ENCODE measurements at regions not wholly inside any gene's neighbourhood (a gene's known extent, or its start where the extent isn't known, plus 50 kb on each side); places are given as distances from the start of the nearest gene placed in this dataset.
A peak's percentile ranks its signal among the peaks of the same experiment; 100 is the strongest.
"Not testable (repeated sequence)": the region's sequence is repeated elsewhere in the genome, so short reads cannot be mapped to it uniquely, and the experiment has no call there.

DNA sequence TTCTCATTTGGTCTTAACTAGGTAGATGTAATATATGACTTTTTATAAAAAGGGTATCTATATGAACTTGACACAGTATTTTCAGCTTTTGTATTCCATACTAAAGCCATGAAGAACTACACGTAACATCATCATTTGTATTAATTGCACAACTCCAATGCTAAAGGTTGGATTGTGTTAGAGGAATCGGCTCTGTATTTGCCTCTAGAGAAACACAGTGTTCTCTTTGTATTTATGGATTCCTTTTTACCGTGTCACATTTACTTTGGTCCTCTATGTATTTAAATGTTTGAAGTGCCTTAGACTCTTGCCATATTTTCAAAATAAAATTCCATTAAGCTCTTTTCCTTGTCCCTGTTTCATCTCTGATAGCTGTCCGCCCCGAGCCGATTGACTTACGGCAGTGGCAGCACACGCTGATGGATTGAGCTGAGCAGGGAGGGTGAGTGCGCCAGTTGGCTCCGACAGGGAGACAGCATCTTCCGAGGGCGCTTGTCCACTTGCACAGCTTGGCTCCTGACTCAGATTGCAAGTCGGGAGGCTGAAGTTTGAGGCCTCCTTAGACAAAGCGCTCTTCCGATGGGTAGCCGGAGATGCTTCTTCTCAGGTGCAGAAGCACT is 95.6 kb upstream of the DMRT1 start:
- no peak for ATAC-seq

GRCh38 chr9:746661-747434 is 94.6 kb upstream of the DMRT1 start:
- Mint-ChIP-seq H3K4me3 (peak overlapping the region; percentile 0), H3K4me1 (ENCODE audit: low read depth in 2 of 2) (peaks cover 42 to 48% of the 10 kb centered on the region in 2 donors), H3K27ac (no peak overlapping the region), H3K27me3 (peaks cover 0 to 9% of the 10 kb centered on the region in 2 donors), H3K36me3 (no peaks in the 10 kb centered on the region), H3K9me3 (no peaks in the 10 kb centered on the region)
- DNase-seq (ENCODE audit: low spot score) (no peak), ATAC-seq (no peak)

More for the DNA sequence above, 95.6 kb upstream of the DMRT1 start:
- peaks cover 34 to 38% of the 10 kb centered on the region in 2 donors for H3K4me1 Mint-ChIP-seq (ENCODE audit: low read depth in 2 of 2)
- no peak for DNase-seq (ENCODE audit: low spot score)
- peaks cover 0 to 9% of the 10 kb centered on the region in 2 donors for H3K27me3 Mint-ChIP-seq
- no peaks in the 10 kb centered on the region for H3K36me3 Mint-ChIP-seq
- no peak overlapping the region for H3K4me3 Mint-ChIP-seq
- no peak overlapping the region for H3K27ac Mint-ChIP-seq
- no peaks in the 10 kb centered on the region for H3K9me3 Mint-ChIP-seq

DNA sequence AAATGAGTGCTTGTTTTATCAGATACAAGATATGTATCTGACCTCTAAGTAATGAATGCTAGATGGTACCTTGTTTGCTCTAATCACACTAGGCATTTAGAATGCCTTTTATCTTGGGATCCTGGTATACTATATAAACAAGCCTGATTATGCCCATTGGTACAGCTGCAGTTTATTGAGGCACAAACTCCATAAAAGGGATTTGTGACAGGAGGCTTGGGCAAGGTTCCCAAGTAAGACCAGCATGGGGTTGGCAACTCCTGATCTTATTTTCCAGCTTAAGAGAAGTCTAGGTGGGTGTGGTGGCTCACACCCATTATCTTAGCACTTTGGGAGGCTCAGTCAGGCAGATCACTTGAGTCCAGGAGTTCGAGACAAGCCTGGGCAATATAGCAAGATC is 93.9 kb upstream of the DMRT1 start:
- H3K4me1 Mint-ChIP-seq (ENCODE audit: low read depth in 2 of 2) = peaks cover 44 to 52% of the 10 kb centered on the region in 2 donors

DNA sequence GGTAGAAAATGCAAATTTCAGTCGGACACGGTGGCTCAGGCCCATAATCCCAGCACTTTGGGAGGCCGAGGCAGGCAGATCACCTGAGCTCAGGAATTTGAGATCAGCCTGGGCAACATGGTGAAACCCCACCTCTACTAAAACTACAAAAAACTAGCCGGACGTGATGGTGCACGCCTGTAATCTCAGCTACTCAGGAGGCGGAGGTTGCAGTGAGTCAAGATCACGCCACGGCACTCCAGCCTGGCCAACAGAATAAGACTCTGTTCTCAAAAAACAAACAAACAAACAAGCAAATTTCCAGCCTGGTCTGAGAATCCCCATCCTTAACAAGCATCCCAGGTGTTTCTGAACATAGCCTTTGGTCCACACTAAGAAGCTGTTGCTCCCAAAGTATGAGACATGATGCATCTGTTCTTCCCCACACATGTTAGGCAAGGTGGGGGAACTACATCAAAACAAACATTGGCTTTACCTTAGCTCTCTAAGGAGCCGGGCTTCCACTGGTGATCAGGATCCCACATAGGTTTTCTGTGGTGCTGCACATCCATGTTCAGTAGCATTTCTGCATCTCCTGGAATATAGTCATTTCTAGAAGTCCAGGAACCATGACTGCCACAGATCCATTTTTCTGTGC is 92.5 kb upstream of the DMRT1 start:
- Mint-ChIP-seq H3K4me3 (peak overlapping the region; percentile 66), H3K36me3 (no peaks in the 10 kb centered on the region), H3K27ac (peak overlapping the region in 1 of 2 donors; percentile 52), H3K9me3 (no peaks in the 10 kb centered on the region), H3K4me1 (ENCODE audit: low read depth in 2 of 2) (peaks cover 44 to 59% of the 10 kb centered on the region in 2 donors), H3K27me3 (peaks cover 0 to 9% of the 10 kb centered on the region in 2 donors)
- DNase-seq (ENCODE audit: low spot score) (no peak), ATAC-seq (no peak)

More for the DNA sequence above, 93.9 kb upstream of the DMRT1 start:
- ATAC-seq (no peak), DNase-seq (ENCODE audit: low spot score) (no peak)
- Mint-ChIP-seq H3K27me3 (peaks cover 0 to 9% of the 10 kb centered on the region in 2 donors), H3K9me3 (no peaks in the 10 kb centered on the region), H3K36me3 (no peaks in the 10 kb centered on the region), H3K4me3 (no peak overlapping the region), H3K27ac (no peak overlapping the region)

DNA sequence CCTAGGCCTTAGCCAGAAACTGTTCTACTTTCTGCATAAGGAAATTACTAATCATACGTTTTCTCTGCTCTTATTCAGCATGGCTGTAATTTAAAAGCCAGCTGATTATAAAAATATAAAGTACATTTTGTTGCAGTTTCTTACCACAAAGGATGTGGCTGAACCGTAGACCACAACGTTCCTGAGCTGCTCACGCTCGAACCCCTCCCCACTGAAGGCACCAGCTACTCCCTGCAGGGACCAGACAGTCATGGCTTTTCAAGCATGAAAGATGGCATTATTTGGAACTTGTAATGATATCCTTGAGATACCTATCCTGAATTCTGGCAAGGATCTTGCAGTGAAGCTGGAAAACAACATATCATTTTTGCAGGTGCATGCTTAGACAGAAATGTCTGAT is 91.8 kb upstream of the DMRT1 start:
- Mint-ChIP-seq H3K4me3 (peak overlapping the region; percentile 66), H3K9me3 (no peaks in the 10 kb centered on the region), H3K36me3 (no peaks in the 10 kb centered on the region), H3K27ac (peak overlapping the region; percentile 52 to 54), H3K4me1 (ENCODE audit: low read depth in 2 of 2) (peaks cover 51 to 66% of the 10 kb centered on the region in 2 donors), H3K27me3 (peaks cover 5% of the 10 kb centered on the region in 2 donors)
- ATAC-seq (peak; percentile 70 to 74), DNase-seq (ENCODE audit: low spot score) (peak; percentile 66)

DNA sequence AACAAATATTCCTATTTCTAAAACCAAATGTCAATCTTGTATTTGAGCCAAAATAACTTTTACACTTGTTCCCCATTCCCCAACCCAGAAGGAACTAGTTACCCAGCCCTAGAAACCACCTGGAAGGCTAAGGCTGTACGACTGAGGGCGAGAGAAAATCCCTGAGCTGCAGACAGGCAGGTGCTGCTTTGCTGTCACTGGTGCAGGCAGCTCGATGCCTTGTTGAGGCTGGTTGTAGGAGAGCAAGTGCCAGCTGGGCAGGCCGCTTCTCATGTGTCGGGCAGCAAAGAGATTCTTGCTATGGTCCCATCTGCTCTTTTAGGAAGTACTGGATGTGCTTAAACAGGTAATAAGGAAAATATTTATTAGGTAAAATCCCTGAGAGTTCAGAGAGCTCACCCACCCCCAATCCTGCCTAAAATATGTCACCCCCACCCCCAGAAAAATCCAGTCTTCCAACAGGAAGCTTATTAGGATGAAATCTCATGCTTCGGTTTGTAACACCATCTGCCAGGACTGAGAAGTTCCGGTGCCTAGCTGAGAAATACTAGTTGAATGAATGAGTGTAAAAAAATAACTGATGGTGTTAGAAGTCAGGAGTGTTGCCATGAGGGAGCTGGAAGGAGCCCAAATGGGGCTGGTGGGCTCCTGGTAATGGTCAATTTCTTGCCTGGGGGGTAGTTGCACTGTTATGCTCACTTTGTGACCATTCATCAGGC is 91.1 kb upstream of the DMRT1 start:
- ATAC-seq (no peak), DNase-seq (ENCODE audit: low spot score) (no peak)
- Mint-ChIP-seq H3K27me3 (peaks cover 5% of the 10 kb centered on the region in 2 donors), H3K9me3 (no peaks in the 10 kb centered on the region), H3K36me3 (no peaks in the 10 kb centered on the region), H3K4me3 (peak overlapping the region; percentile 66), H3K27ac (peak overlapping the region; percentile 52 to 54), H3K4me1 (ENCODE audit: low read depth in 2 of 2) (peaks cover 55 to 73% of the 10 kb centered on the region in 2 donors)

- Mint-ChIP-seq H3K4me1 (ENCODE audit: low read depth in 2 of 2) (peaks cover 64 to 82% of the 10 kb centered on the region in 2 donors), H3K4me3 (peak overlapping the region; percentile 39), H3K27ac (peak overlapping the region; percentile 52 to 54), H3K36me3 (no peaks in the 10 kb centered on the region), H3K9me3 (no peaks in the 10 kb centered on the region), H3K27me3 (peaks cover 5 to 7% of the 10 kb centered on the region in 2 donors)
- ATAC-seq = no peak
- DNase-seq (ENCODE audit: low spot score) = no peak
Measured at GRCh38 chr9:751137-752051, 90.1 kb upstream of the DMRT1 start.

DNA sequence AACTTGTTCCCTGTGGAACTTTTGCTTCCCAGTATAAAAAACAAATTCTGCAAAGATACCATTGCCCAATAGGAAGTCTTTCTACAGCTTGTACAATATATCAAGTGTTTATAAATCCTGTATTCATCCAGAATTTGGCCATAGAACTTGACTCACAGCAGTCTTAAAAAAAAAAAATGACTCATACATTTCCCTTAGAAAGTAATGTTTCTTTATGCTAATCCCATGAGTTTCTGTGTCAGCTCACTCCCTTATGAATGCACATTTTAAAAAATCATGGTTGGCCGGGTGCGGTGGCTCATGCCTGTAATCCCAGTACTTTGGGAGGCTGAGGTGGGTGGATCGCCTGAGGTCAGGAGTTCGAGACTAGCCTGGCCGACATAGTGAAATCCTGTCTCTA is 89.3 kb upstream of the DMRT1 start:
- peaks cover 62 to 78% of the 10 kb centered on the region in 2 donors for H3K4me1 Mint-ChIP-seq (ENCODE audit: low read depth in 2 of 2)

DNA sequence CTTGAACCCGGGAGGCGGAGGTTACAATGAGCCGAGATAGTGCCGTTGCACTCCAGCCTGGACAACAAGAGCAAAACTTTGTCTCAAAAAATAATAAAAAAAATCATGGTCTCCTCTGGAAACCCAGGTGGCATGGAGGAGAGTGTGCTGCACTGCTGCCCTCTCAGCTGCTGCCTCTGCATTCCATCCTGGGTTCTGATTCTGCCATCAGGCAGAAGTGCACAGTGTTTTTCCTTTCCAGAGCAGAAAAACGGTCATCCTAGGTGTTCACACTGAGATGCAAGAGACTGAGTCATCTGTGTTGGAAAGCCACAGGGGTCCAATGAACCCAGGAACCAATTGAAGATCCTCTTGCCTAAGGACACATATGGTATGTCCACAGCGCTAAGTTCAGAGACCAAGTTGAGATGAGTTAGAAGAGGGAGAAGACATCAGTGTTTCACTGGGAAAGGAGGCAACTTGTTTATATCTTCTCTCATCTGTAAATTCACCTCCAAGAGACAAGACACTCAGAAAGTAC is 88.8 kb upstream of the DMRT1 start:
- Mint-ChIP-seq H3K36me3 (no peaks in the 10 kb centered on the region), H3K4me1 (ENCODE audit: low read depth in 2 of 2) (peaks cover 62 to 76% of the 10 kb centered on the region in 2 donors), H3K9me3 (no peaks in the 10 kb centered on the region), H3K4me3 (no peak overlapping the region), H3K27me3 (peaks cover 4 to 5% of the 10 kb centered on the region in 2 donors), H3K27ac (no peak overlapping the region)
- ATAC-seq (no peak), DNase-seq (ENCODE audit: low spot score) (no peak)

More for the DNA sequence above, 89.3 kb upstream of the DMRT1 start:
- DNase-seq (ENCODE audit: low spot score) (no peak), ATAC-seq (no peak)
- H3K4me3 Mint-ChIP-seq = no peak overlapping the region
- H3K27ac Mint-ChIP-seq = peak overlapping the region in 1 of 2 donors; percentile 52
- no peaks in the 10 kb centered on the region for H3K9me3 Mint-ChIP-seq
- H3K36me3 Mint-ChIP-seq = no peaks in the 10 kb centered on the region
- peaks cover 4 to 5% of the 10 kb centered on the region in 2 donors for H3K27me3 Mint-ChIP-seq

DNA sequence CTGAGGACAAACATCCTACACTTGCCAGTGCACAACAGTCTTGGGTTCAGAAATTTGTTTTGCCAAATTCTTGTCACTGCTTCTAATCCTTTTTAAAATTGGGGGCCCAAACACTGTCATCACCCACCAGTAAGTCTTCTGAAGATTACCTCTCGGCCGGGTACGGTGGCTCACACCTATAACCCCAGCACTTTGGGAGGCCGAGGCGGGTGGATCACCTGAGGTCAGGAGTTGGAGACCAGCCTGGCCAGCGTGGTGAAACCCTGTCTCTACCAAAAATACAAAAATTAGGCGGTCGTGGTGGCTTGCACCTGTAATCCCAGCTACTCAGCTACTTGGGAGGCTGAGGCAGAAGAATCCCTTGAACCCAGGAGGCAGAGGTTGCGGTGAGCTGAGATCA is 87.8 kb upstream of the DMRT1 start:
- not testable (repeated sequence) for H3K4me3 Mint-ChIP-seq; H3K36me3 Mint-ChIP-seq; H3K27me3 Mint-ChIP-seq; H3K27ac Mint-ChIP-seq; ATAC-seq; H3K9me3 Mint-ChIP-seq; DNase-seq (ENCODE audit: low spot score)
- peaks cover 55 to 75% of the 10 kb centered on the region in 2 donors for H3K4me1 Mint-ChIP-seq (ENCODE audit: low read depth in 2 of 2)

DNA sequence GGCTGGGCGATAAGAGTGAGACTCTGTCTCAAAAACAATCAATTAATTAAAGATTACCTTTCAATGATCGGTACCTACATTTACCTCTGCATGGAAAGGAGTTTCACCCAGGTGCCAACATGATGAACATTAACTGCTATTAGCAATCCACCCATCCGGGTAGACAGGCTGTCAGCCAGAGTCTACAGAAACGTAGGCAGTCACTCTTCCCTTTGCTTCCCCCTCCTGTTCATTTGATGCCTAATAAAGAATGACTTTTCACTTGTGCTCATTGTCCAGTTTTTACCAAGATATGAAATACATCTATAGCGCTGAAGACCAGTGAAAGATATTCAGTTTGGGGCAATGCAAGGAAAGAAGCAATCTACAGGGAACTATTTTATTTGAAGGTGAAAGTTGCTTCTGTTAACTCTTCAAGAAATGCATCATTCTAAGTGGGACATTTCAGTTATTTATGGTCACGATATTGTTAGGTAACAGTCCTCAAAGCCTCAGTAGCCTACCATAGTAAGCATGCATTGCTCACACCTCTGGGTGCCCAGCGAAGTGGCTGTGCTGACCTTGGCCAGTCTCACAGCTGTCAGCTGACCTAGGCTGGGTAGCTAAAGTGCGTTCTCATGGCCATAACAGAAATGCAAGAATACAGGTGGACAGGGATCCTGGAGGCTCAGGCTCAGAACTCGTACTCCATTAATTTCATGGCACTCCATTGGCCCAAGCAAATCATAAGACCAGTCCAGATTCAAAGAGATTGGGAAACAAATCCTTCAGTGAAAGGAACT is 87.2 kb upstream of the DMRT1 start:
- H3K4me1 Mint-ChIP-seq (ENCODE audit: low read depth in 2 of 2) = peaks cover 50 to 71% of the 10 kb centered on the region in 2 donors
- H3K27ac Mint-ChIP-seq = no peak overlapping the region
- DNase-seq (ENCODE audit: low spot score) (no peak), ATAC-seq (no peak)
- peak overlapping the region; percentile 28 for H3K4me3 Mint-ChIP-seq
- peaks cover 5 to 6% of the 10 kb centered on the region in 2 donors for H3K27me3 Mint-ChIP-seq
- no peaks in the 10 kb centered on the region for H3K36me3 Mint-ChIP-seq
- no peaks in the 10 kb centered on the region for H3K9me3 Mint-ChIP-seq

Data from natural killer cell treated with Interleukin-12 subunit alpha and Interleukin-12 subunit beta and Interleukin-15 and Interleukin-18, amount 100 ng/mL, for 72 hours (primary cell).